T1000 (cell line): ENCODE measurements at regions not wholly inside any gene's neighbourhood (a gene's known extent, or its start where the extent isn't known, plus 50 kb on each side); places are given as distances from the start of the nearest gene placed in this dataset.

Experiments
- DNase-seq: peaks from one replicate; lab custom pipeline; 2025; ENCODE audit warnings: mixed read lengths; lab: John Stamatoyannopoulos, UW

DNA sequence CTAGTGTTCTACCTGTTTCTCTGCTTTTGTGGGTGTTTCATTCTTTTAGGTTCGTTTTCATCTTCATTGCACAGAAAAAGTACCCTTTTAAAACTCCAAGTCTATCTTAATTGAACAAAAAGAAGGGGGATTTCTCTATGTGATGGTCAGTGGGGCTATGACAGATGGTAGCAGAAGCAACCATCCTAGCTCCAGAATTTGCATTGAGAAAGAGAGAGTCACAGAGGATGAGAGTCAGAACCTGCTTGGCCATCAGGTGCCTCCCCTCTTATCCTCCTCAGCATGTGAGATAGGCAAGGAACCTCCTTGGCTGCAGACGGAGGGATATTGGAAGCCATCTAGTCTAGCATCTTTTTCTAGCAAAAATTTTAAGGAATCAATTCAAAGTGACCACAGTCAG, 398.0 kb upstream of the DCC start:
- no peak for DNase-seq

DNA sequence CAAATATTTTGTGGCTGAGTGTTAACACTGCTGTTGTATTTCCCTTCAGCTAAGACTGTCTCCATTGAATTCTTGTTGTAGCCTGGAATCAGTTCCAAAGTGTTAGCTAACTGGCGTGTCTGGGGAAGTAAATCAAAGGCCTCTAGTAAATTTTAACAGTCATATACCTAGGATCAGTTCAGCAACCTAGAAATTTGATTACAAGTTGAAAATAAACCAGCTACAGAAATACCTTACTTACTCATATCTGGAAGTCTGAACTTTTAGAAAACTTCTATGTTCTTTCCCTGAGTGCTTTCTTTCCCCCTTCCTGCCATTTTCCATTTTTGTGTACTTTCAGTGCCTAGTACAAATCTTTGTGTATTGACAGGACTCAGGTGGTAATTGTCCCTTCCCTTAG, 396.7 kb upstream of the DCC start:
- no peak for DNase-seq

- DNase-seq = no peak
Observed at GRCh38 chr18:51946946-51947345, 393.1 kb upstream of the DCC start.

DNA sequence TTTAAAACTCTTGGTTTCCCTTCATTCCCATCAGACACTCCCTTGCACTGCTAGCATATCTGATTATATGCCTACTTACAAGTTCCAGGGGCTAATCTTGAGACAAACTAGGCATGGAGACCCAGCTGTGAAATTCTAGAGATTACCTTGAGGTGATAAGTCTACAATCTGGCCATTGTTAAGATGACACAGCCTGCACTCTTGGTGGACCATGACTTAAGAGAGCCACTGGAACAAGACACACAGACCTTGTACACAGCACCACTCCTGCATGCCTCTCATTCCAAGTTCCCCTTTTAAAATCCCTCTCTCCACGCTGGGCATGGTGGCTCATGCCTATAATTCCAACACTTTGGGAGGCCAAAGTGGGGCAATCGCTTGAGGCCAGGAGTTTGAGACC, 387.2 kb upstream of the DCC start:
- no peak for DNase-seq

- DNase-seq = no peak
Observed at GRCh38 chr18:51953521-51953920, 386.5 kb upstream of the DCC start.

- no peak for DNase-seq
Observed at GRCh38 chr18:51955136-51955535, 384.9 kb upstream of the DCC start.

DNA sequence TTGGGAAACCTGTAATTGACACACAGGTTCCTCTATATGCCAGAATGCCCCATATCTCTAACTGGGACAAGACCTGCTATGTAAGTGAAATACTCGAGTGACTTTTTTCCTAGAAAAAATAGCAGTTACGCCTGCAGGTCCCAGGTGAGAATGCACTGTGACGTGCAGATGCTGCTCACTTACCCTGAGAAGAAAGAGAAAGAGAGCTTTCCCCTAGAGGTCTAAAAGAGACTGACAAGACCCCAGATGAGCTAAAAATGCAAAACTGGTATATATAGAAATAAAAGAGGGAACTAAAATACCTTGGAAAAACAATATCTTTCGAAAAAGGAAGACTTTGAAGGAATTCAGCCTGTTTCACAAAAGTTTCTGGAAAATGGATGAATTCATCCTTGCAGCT, 383.0 kb upstream of the DCC start:
- no peak for DNase-seq

GRCh38 chr18:51980101-51980500, 359.9 kb upstream of the DCC start:
- no peak for DNase-seq

GRCh38 chr18:51988277-51988676, 351.7 kb upstream of the DCC start:
- DNase-seq = no peak

DNA sequence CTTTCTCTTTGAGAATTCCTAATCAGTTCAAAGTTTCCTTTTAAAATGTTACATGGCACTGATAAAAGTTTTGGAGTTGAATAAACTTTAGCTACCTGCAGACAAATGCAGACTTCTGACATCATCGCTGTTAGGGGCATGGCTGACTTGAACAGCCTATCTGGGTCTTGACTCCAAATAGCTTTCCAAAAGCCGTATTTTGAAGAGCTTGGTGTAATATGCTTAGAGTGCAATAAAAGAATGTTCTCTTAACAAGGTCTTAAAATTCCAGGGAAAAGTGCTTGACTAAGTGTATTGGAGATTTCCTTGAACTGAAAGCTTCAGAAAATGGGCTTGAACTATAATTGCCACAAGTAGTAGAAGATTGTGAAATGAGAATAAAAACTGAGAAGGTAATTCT, 342.9 kb upstream of the DCC start:
- DNase-seq = no peak

- no peak for DNase-seq
Observed at GRCh38 chr18:51998066-51998465, 341.9 kb upstream of the DCC start.

- DNase-seq = no peak
Observed at GRCh38 chr18:51998711-51999110, 341.3 kb upstream of the DCC start.

GRCh38 chr18:51999351-51999750, 340.6 kb upstream of the DCC start:
- no peak for DNase-seq

- no peak for DNase-seq
Observed at GRCh38 chr18:52000435-52000834, 339.6 kb upstream of the DCC start.

DNA sequence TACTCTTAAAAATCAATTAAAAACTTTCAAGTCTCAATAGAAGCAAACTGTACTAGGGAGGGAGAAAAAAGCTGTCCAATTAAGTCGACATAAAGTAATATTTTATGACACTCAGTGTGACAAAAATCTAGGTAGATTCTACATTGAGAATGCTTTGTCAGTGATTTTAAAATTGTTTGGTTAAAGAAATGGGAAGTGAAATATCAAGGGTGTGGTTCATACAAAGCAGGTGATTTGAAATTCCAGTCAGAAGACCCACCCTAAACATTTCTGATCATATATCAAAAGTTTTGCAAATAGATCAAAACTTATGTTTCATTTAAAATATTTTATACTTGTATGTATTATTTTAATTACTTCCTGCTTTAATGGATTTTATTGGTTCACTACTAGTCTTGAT, 338.9 kb upstream of the DCC start:
- DNase-seq = no peak

GRCh38 chr18:52002600-52002999, 337.4 kb upstream of the DCC start:
- no peak for DNase-seq

DNA sequence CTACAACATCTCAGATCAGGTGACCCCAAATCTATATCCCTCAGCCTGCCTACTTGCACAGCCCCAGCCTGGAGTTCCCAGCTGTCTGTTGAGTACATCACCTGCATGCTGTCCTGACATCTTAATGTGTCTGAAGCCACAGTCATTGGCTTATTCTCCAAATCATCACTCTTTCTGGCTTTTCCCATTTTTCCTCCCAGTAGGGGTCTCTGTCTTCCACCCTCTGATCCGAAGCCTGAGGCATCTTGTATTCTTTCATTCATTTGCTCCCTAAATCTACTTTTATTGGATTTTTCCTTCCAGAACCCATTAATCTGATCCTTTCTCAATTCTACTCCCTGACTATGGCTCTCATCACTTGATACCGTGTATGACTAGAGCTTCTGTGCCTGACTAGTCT, 332.9 kb upstream of the DCC start:
- no peak for DNase-seq

DNA sequence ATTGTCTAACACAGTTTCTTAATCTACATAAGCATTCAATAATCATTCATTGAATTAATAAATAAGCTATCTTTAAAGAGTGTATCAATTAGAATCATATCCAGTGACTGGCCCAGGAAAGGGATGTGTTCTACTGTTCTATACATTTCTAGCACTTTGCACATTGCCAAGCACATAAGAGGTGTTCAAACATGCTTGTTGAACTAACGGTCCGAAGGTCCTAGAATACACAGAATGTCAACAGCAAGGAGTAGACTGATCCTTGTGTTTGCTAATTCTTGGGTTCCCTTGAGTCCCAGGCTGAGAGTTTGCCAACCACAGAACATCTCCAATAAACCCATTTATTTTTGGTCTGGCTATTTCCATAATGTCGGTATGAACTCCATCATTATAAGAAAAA, 331.7 kb upstream of the DCC start:
- no peak for DNase-seq

- DNase-seq = no peak
Observed at GRCh38 chr18:52008736-52009135, 331.3 kb upstream of the DCC start.

GRCh38 chr18:52009958-52010357, 330.0 kb upstream of the DCC start:
- no peak for DNase-seq

DNA sequence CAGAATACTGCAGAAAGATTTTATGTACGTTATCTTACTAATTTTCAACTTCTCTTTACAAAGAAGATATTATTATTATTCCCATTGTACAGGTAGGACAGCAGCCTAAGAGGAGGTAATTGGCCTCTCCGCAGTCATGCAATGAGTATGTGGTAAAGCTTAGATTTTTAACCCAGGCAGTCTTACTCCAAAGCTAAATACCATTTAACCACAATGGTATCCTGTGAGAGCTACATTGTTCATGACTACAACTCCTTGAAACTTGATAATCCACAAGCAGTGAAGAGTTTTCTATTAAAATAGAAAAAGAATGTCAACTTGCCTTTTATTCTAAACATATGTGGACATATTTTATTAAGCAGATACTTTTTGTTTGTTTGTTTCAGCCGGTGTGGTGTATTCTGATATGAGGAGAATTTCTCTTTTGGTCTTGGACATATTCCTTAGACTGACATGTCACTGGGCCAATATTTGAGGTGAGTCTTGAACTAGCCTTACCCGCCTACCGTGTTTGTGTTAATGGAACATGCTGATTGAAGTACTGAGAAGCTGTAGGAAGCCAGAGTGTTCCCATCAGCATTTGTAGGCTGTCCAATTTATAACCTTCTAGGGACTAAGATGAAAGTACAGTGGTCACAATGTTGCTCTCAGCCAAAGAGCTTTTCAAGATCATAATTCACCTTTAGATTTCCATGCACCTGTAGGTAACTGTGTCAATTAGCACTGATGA, 293.9 kb upstream of the DCC start:
- no peak for DNase-seq

DNA sequence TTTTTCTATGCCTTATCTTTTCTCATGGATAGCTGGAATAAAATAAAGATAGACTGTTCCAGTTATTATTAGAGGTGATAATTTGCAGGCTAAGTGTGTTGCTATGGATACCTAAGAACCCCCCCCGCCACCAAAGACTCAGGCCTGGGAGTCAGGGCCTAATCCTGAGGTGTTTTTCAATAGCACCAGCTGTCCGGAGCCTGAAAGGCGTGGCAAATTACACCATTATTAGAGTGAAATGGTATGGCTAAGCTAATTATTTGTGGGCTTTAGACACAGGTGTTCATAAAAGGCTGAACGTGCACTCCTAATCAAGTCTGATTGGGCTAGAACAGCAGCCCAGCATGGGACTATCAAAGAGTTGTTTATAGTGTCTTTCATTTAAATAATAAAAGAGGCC, 293.2 kb upstream of the DCC start:
- DNase-seq = no peak

DNA sequence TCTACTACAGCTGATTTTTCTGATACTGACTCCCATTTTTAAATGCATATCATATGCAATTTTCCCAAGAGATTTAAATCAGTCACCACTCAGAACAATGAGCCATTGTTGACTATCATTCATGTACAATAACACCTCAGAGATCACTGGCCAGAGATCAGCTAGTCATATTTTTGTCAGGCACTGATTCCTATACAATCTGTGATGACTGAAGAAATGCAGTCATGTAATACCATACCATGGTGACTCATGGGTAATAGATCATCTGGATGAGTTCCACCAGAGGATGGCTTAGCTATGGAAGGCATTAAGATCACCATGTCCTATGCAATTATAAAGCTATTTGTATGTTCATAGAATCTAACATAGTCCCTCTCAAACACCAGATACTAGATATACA, 285.7 kb upstream of the DCC start:
- DNase-seq = no peak

DNA sequence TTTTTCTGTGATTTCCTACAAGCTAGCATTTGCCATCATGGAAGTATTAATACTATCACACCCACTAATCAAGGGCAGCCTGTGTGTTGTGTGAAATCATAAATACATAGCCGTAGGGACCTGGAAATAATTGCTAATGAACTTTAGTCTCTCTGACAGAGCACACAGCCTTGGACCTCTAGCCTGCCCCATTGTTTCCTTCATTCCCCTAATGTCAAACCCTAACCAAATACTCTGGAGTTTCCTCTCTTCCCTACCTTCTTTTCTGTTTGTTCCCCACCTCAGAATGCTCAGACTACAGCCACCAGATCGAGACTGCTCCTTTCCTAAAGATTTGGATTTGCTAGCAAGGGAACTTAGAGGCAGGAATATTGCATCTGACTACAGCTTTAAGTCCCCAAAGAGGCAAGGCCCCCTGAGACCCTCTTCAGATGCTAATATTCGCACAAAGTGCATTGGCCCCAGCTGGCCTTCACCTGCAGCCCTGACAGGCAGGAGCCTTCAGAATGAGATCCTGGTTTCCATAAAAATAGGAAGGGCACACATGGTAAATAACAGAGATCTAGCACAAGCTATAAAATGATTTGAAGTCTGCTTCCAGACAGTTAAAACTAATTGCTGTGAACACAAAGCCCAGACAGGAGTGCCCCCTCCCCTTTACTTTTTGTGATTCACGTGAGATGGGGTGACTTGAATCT, 279.2 kb upstream of the DCC start:
- no peak for DNase-seq
